ENCODE measurements at regions not wholly inside any gene's neighbourhood (a gene's known extent, or its start where the extent isn't known, plus 50 kb on each side); places are given as distances from the start of the nearest gene placed in this dataset.

DNA sequence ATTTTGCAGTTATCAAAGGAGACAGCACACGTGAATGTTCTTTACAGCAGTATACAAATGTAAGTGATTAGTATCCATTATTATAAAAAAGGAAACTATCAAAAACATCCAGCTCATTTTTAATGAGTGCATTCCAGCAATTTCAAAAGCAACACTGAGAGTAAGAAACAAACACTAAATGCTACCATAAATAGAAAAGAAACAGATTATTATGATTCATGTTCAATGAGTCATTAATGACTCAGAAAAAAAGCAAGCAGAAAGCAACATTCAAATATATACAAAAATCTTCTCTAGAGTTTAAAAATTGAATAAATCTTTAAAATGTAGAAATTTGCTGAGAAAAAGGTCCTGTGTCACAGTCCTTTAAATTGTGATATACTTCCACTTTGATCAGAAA, 346.5 kb upstream of the FMR1 start:
- Histone ChIP-seq H3K27me3 (ENCODE audit: control insufficient read depth, insufficient read depth, low read length) (no peaks in the 10 kb centered on the region), H3K4me3 (ENCODE audit: low read depth, low read length) (no peak overlapping the region), H3K36me3 (ENCODE audit: control insufficient read depth, insufficient read depth, low read length) (no peaks in the 10 kb centered on the region)
- DNase-seq (ENCODE audit: low read depth), result no peak
- TF ChIP-seq CTCF (IDR thresholded peaks at IDR 0.05; ENCODE audit: insufficient read depth, low read length, poor library complexity, severe bottlenecking), result no peak

DNA sequence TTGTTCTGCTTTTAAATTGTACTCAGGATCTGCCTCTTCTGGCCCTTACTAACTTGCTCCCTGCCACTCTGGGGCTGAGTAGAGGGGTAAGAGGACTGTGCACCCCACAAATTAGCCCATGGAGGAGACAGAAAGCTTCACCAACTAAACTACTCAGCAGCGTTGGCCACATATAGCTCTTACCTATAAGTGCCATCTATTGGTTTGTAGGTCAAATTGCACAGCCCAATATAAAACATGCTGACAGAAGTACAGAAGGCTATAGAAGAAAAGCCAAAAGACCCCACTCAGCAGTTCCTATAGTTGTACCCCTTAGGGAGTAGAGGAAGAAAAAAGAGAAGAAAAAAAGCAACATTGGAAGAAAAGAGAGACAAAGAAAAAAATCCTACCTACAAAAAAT, 341.2 kb upstream of the FMR1 start:
- Histone ChIP-seq H3K27me3 (ENCODE audit: control insufficient read depth, insufficient read depth, low read length) (no peaks in the 10 kb centered on the region), H3K36me3 (ENCODE audit: control insufficient read depth, insufficient read depth, low read length) (no peaks in the 10 kb centered on the region), H3K4me3 (ENCODE audit: low read depth, low read length) (no peak overlapping the region)
- no peak for TF ChIP-seq CTCF (IDR thresholded peaks at IDR 0.05; ENCODE audit: insufficient read depth, low read length, poor library complexity, severe bottlenecking)
- DNase-seq (ENCODE audit: low read depth), result no peak

GRCh38 chrX:147573266-147573665, 338.5 kb upstream of the FMR1 start:
- no peak for DNase-seq (ENCODE audit: low read depth)
- TF ChIP-seq CTCF (IDR thresholded peaks at IDR 0.05; ENCODE audit: insufficient read depth, low read length, poor library complexity, severe bottlenecking), result no peak
- no peaks in the 10 kb centered on the region for H3K27me3 ChIP-seq (ENCODE audit: control insufficient read depth, insufficient read depth, low read length)
- no peak overlapping the region for H3K4me3 ChIP-seq (ENCODE audit: low read depth, low read length)
- no peaks in the 10 kb centered on the region for H3K36me3 ChIP-seq (ENCODE audit: control insufficient read depth, insufficient read depth, low read length)

- no peaks in the 10 kb centered on the region for H3K36me3 ChIP-seq (ENCODE audit: control insufficient read depth, insufficient read depth, low read length)
- H3K27me3 ChIP-seq (ENCODE audit: control insufficient read depth, insufficient read depth, low read length), result no peaks in the 10 kb centered on the region
- no peak for DNase-seq (ENCODE audit: low read depth)
- H3K4me3 ChIP-seq (ENCODE audit: low read depth, low read length), result no peak overlapping the region
- no peak for TF ChIP-seq CTCF (IDR thresholded peaks at IDR 0.05; ENCODE audit: insufficient read depth, low read length, poor library complexity, severe bottlenecking)
Observed at GRCh38 chrX:147602176-147602696, 309.5 kb upstream of the FMR1 start.

DNA sequence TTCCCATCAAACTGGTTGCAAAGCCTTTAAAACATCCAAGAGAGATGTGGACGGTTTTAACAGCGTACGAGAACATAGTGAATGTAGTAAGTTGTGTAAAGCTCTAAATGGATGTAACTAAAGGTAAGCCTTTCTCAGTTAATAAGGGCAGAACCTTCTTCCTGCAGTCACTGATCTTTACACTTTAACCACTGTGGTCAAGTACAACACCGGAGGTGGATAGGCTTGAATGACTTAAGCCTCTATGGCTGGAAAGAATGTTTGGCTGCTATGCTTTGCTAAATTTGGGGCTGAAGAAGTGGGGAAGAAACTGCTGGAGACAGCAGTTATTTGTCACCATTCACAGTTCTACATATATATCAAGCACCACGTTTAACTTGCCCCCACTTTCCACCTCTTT, 285.1 kb upstream of the FMR1 start:
- H3K4me3 ChIP-seq (ENCODE audit: low read depth, low read length), result no peak overlapping the region
- no peaks in the 10 kb centered on the region for H3K27me3 ChIP-seq (ENCODE audit: control insufficient read depth, insufficient read depth, low read length)
- DNase-seq (ENCODE audit: low read depth), result no peak
- TF ChIP-seq CTCF (IDR thresholded peaks at IDR 0.05; ENCODE audit: insufficient read depth, low read length, poor library complexity, severe bottlenecking), result no peak
- H3K36me3 ChIP-seq (ENCODE audit: control insufficient read depth, insufficient read depth, low read length), result no peaks in the 10 kb centered on the region

DNA sequence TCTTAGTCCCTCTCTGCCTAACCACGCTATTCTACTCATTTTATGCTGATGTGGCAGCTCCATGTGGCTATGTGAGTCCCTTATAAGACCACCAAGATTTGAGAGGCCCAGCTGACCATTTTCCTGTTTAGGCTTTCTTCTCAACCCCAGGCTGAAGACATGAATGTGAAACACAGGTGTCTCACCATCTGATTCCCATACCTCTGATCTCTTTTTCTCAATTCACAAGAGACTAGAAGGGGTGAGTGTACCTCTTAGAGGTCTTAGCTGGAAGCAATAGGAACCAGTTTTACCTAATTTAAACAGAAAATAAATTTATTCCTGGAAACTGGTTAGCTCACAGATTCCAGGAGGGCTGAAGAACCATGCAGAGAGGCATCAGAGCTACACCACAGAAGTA, 276.5 kb upstream of the FMR1 start:
- DNase-seq (ENCODE audit: low read depth), result no peak
- H3K27me3 ChIP-seq (ENCODE audit: control insufficient read depth, insufficient read depth, low read length), result no peaks in the 10 kb centered on the region
- no peaks in the 10 kb centered on the region for H3K36me3 ChIP-seq (ENCODE audit: control insufficient read depth, insufficient read depth, low read length)
- no peak for TF ChIP-seq CTCF (IDR thresholded peaks at IDR 0.05; ENCODE audit: insufficient read depth, low read length, poor library complexity, severe bottlenecking)
- H3K4me3 ChIP-seq (ENCODE audit: low read depth, low read length), result no peak overlapping the region
